Spleen (tissue), 7 donors: ENCODE measurements at regions not wholly inside any gene's neighbourhood (a gene's known extent, or its start where the extent isn't known, plus 50 kb on each side); places are given as distances from the start of the nearest gene placed in this dataset.
"Not testable (repeated sequence)": the region's sequence is repeated elsewhere in the genome, so short reads cannot be mapped to it uniquely, and the experiment has no call there.

Experiments
- POLR2A ChIP-seq, 3 donors: fragments of 450-650 bp; IDR thresholded peaks; one replicate each; pipeline ENCODE4 v1.5.1; 2017; ENCODE audit warnings: antibody characterized with exemption in 3 of 3, mild to moderate bottlenecking in 1 of 3
- TF ChIP-seq, protein P1 (sequence below), 11 experiments: fragments of 200-600 bp in 7 of 11; fragments of 450-650 bp in 4 of 11; sonication (generic) in 4 of 11; IDR thresholded peaks in 8 of 11; conservative IDR thresholded peaks in 3 of 11; 1 replicate in 7 of 11; 2 replicates in 4 of 11; pipeline versions ENCODE4 v1.4.0 to v1.8.0; 2016 to 2021; ENCODE audit warnings: antibody characterized with exemption in 11 of 11, inconsistent platforms in 4 of 11, mild to moderate bottlenecking in 1 of 11
- donor health status: DM: no; HTN: no; CAD: no; lungs with moderate emphysema.
- donor health status: DM: no; HTN: no; CAD: no.
- donor health status: DM: no; HTN: no; CAD: no.

DNA sequence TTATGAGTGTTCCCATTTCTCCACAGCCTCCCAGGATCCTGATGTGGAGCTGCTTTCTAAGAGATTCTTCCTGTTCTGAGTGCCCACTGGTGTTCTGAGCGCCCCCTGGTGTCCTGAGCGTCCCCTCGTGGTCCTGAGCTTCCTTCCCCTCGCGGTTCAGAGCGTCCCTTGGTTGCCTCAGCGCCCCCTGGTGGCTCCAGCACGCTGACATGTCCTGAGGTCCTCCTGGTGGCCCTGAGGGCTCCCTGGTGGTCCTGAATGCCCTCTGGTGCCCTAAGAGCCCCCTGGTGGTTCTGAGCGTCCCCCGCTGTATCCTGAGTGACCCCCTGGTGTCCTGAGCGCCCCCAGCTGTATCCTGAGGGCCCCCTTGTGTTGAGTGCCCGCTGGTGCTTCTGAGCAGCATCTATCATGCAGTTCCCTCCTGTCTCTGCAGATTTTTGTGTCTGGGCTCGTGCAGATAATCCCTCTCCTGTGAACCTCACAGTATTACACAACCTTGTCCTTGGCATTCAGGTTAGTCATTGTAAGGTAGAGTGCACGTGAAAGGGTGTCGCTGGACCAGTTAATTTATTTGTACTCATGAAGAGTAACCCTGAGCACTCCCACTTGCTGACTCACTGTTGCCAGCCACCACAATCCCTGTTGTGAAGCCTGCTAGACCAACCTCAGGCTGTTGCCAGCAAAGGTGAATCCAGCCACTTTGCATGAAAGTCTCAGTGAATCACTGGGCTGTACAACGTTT lies 1214.9 kb downstream of the TMEM121 start:
- not testable (repeated sequence) for TF ChIP-seq POLR2A (IDR thresholded peaks at IDR 0.05)
- TF ChIP-seq, protein P1, sequence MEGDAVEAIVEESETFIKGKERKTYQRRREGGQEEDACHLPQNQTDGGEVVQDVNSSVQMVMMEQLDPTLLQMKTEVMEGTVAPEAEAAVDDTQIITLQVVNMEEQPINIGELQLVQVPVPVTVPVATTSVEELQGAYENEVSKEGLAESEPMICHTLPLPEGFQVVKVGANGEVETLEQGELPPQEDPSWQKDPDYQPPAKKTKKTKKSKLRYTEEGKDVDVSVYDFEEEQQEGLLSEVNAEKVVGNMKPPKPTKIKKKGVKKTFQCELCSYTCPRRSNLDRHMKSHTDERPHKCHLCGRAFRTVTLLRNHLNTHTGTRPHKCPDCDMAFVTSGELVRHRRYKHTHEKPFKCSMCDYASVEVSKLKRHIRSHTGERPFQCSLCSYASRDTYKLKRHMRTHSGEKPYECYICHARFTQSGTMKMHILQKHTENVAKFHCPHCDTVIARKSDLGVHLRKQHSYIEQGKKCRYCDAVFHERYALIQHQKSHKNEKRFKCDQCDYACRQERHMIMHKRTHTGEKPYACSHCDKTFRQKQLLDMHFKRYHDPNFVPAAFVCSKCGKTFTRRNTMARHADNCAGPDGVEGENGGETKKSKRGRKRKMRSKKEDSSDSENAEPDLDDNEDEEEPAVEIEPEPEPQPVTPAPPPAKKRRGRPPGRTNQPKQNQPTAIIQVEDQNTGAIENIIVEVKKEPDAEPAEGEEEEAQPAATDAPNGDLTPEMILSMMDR (IDR thresholded peaks at IDR 0.05 in 8 of 11, conservative IDR thresholded peaks at IDR 0.05 in 3 of 11): peak in 4 of 11 experiments; percentile 18 to 71 (median 48)
